ENCODE measurements at regions not wholly inside any gene's neighbourhood (a gene's known extent, or its start where the extent isn't known, plus 50 kb on each side); places are given as distances from the start of the nearest gene placed in this dataset.

DNA sequence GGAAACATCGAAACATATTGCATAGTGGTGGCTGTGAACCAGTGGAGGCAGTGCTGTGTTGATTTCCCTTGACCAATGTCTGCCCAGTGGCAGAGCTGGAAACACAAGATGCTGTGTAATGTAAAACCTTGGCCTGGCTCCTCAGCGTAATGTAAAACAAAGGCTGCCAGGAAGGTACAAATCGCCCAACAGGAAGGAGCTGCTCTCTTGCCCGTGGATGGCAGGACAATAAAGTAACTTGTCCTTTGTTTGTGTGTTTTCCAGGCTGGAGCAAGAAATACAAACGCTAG is 143.4 kb downstream of the PALM2AKAP2 start:
- no peak for TF ChIP-seq POLR2AphosphoS5 (IDR thresholded peaks at IDR 0.05; ENCODE audit: borderline replicate concordance, low read depth, low read length)
- TF ChIP-seq EZH2 (IDR thresholded peaks at IDR 0.05) = no peak
